Esophagus squamous epithelium (tissue), 5 donors: ENCODE measurements at regions not wholly inside any gene's neighbourhood (a gene's known extent, or its start where the extent isn't known, plus 50 kb on each side); places are given as distances from the start of the nearest gene placed in this dataset.

ENCODE experiments used
- DNase-seq: peaks from one replicate; lab custom pipeline; 2025; lab: John Stamatoyannopoulos, UW
- H3K27ac ChIP-seq, 4 donors: fragments of 200-600 bp; sonication (generic); one replicate each; pipeline ENCODE4 v1.5.1; 2016 to 2019; ENCODE audit warnings: mild to moderate bottlenecking in 1 of 4
- H3K27me3 ChIP-seq, 4 donors: fragments of 200-600 bp; sonication (generic); 1 replicate in 3 of 4; 2 replicates in 1 of 4; pipeline versions ENCODE4 v1.5.1 to v1.6.0; 2017 to 2021; ENCODE audit warnings: antibody characterized with exemption in 1 of 4
- H3K36me3 ChIP-seq, 3 donors: fragments of 200-600 bp; sonication (generic); one replicate each; pipeline ENCODE4 v1.5.1; 2016 to 2019
- H3K4me1 ChIP-seq, 3 donors: fragments of 200-600 bp; sonication (generic); one replicate each; pipeline ENCODE4 v1.5.1; 2017 to 2019
- H3K4me3 ChIP-seq, 4 donors: fragments of 200-600 bp; sonication (generic); 1 replicate in 3 of 4; 2 replicates in 1 of 4; pipeline ENCODE4 v1.5.1; 2016 to 2019; ENCODE audit warnings: mild to moderate bottlenecking in 2 of 4, moderate library complexity in 1 of 4
- H3K9me3 ChIP-seq, 3 donors: fragments of 200-600 bp; sonication (generic); one replicate each; pipeline ENCODE4 v1.5.1; 2016 to 2019
- CTCF ChIP-seq, 6 experiments: fragments of 450-650 bp in 4 of 6; fragments of 200-600 bp in 2 of 6; sonication (generic) in 2 of 6; IDR thresholded peaks; one replicate each; pipeline ENCODE4 v1.5.1; 2016 to 2019; ENCODE audit warnings: antibody characterized with exemption in 6 of 6, mild to moderate bottlenecking in 4 of 6, moderate library complexity in 4 of 6
- POLR2A ChIP-seq, 4 donors: fragments of 450-650 bp; IDR thresholded peaks; one replicate each; pipeline ENCODE4 v1.6.1; 2017; ENCODE audit warnings: antibody characterized with exemption in 4 of 4, mild to moderate bottlenecking in 4 of 4, moderate library complexity in 3 of 4
- WGBS, 2 donors: methylation state at CpG; one replicate each; pipeline ENCODE4 v1.1.5; 2018; 5-methylcytosine and 5-hydroxymethylcytosine counted together
- intact Hi-C: fragments of 100-400 bp; cut with DNase I; formaldehyde crosslinking; loops from one replicate; pipeline ENCODE4 v1.15.0; 2022
- donor health status: DM: yes; HTN: yes; CAD: no.

DNA sequence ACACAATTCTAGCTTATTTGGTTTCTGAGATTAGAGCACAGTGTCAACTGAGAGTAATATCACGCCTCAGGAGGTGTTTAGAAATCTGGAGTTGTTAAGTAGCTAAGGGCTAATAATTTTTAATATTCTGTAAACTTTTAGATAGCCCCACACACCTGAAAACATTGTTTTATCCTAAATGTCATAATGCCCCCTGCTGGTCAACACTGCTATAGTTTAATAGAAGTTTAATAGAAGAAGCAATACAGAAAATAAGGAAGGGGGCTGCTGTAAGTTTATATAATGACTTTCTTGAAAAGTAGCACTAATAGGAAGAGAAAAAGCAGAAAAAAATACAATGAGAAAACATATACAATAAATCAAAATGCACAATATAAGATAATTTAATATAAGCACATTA is 516.4 kb upstream of the PCDH11Y start:
- Histone ChIP-seq H3K36me3 (no peaks in the 10 kb centered on the region), H3K9me3 (no peaks in the 10 kb centered on the region), H3K27ac (no peak overlapping the region), H3K27me3 (no peaks in the 10 kb centered on the region), H3K4me1 (no peaks in the 10 kb centered on the region), H3K4me3 (no peak overlapping the region)
- peak in 2 of 6 experiments; percentile 16 to 44 for TF ChIP-seq CTCF (IDR thresholded peaks at IDR 0.05)
- TF ChIP-seq POLR2A (IDR thresholded peaks at IDR 0.05), result no peak
- 25% methylated on average over 1 of the region's 1 CpG; no CpG with 5 or more reads in 1 of the 2 donors for WGBS, 2 donors
- intact Hi-C loops, result no loop called here
- DNase-seq, result no peak
